Parathyroid adenoma (tissue), 2 donors: ENCODE measurements at regions not wholly inside any gene's neighbourhood (a gene's known extent, or its start where the extent isn't known, plus 50 kb on each side); places are given as distances from the start of the nearest gene placed in this dataset.
"Not testable (repeated sequence)": the region's sequence is repeated elsewhere in the genome, so short reads cannot be mapped to it uniquely, and the experiment has no call there.

Experiments used
- H2AFZ ChIP-seq: fragments of 300-600 bp; sonication (generic); one replicate; pipeline ENCODE4 v1.7.0; 2017; ENCODE audit warnings: antibody characterized with exemption, mild to moderate bottlenecking
- H3K27ac ChIP-seq: fragments of 300-600 bp; sonication (generic); one replicate; pipeline ENCODE4 v1.7.0; 2017
- H3K27me3 ChIP-seq: fragments of 300-600 bp; sonication (generic); one replicate; pipeline ENCODE4 v1.7.0; 2017; ENCODE audit warnings: low read length; ENCODE audit not compliant: control insufficient read depth, insufficient read depth
- H3K36me3 ChIP-seq: fragments of 300-600 bp; sonication (generic); one replicate; pipeline ENCODE4 v1.7.0; 2017; ENCODE audit warnings: low read length; ENCODE audit not compliant: control insufficient read depth, insufficient read depth
- H3K4me1 ChIP-seq: fragments of 300-600 bp; sonication (generic); one replicate; pipeline ENCODE4 v1.7.0; 2017; ENCODE audit warnings: control low read depth
- H3K4me2 ChIP-seq: fragments of 300-600 bp; sonication (generic); one replicate; pipeline ENCODE4 v1.7.0; 2017; ENCODE audit warnings: low read length
- H3K4me3 ChIP-seq: fragments of 300-600 bp; sonication (generic); one replicate; pipeline ENCODE4 v1.7.0; 2017; ENCODE audit warnings: low read depth, low read length
- H3K79me2 ChIP-seq: fragments of 300-600 bp; sonication (generic); one replicate; pipeline ENCODE4 v1.7.0; 2017; ENCODE audit warnings: control low read depth
- H3K9ac ChIP-seq: fragments of 300-600 bp; sonication (generic); one replicate; pipeline ENCODE4 v1.7.0; 2017; ENCODE audit warnings: mild to moderate bottlenecking
- H3K9me3 ChIP-seq: fragments of 300-600 bp; sonication (generic); one replicate; pipeline ENCODE4 v1.7.0; 2017; ENCODE audit warnings: low read length; ENCODE audit not compliant: control insufficient read depth
- CTCF ChIP-seq: fragments of 300-600 bp; sonication (generic); IDR thresholded peaks from one replicate; pipeline ENCODE4 v1.7.0; 2017; ENCODE audit warnings: antibody characterized with exemption, mild to moderate bottlenecking
- donor health status: primary hyperparathyroidism.

- H2AFZ ChIP-seq: no peak overlapping the region
- no peaks in the 10 kb centered on the region for H3K27me3 ChIP-seq
- TF ChIP-seq CTCF: no peak
- no peaks in the 10 kb centered on the region for H3K9me3 ChIP-seq
- no peaks in the 10 kb centered on the region for H3K79me2 ChIP-seq
- no peak overlapping the region for H3K27ac ChIP-seq
- no peak overlapping the region for H3K4me2 ChIP-seq
- H3K4me1 ChIP-seq: no peaks in the 10 kb centered on the region
- no peak overlapping the region for H3K4me3 ChIP-seq
- H3K9ac ChIP-seq: no peak overlapping the region
- no peaks in the 10 kb centered on the region for H3K36me3 ChIP-seq
Observed at GRCh38 chr18:1511619-1512311, 607.1 kb downstream of the ADCYAP1 start.

- Histone ChIP-seq H3K4me1 (no peaks in the 10 kb centered on the region), H2AFZ (no peak overlapping the region), H3K27me3 (no peaks in the 10 kb centered on the region)
Observed at GRCh38 chr18:1513519-1513918, 608.8 kb downstream of the ADCYAP1 start.

GRCh38 chr18:1521588-1522248, 617.0 kb downstream of the ADCYAP1 start:
- not testable (repeated sequence) for H3K36me3 ChIP-seq, H3K4me1 ChIP-seq, H3K27ac ChIP-seq, H3K4me2 ChIP-seq, H3K9me3 ChIP-seq, H3K4me3 ChIP-seq, H3K9ac ChIP-seq, H3K79me2 ChIP-seq, H2AFZ ChIP-seq, H3K27me3 ChIP-seq

More at GRCh38 chr18:1513519-1513918, 608.8 kb downstream of the ADCYAP1 start:
- Histone ChIP-seq H3K4me2 (no peak overlapping the region), H3K27ac (no peak overlapping the region), H3K36me3 (no peaks in the 10 kb centered on the region), H3K79me2 (no peaks in the 10 kb centered on the region), H3K9me3 (no peaks in the 10 kb centered on the region), H3K4me3 (no peak overlapping the region), H3K9ac (no peak overlapping the region)
- TF ChIP-seq CTCF: no peak

DNA sequence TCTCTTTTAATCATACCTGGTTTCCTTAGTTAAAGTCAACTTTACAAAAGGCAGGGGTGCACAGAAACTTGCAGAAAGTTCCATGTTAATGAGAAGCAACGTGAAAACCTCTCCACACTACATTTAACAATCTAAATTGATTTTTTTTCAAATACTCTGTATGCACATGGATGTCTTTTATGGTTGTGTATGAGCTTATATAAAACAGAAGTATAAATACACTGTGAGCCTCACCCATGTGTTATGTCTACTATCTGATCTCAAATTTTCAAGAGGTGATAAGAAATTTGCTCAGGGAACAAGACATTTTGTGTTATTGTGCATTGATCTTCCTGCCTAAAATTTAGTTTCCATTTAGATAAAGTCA, 617.6 kb downstream of the ADCYAP1 start:
- Histone ChIP-seq H3K79me2 (no peaks in the 10 kb centered on the region), H2AFZ (no peak overlapping the region), H3K9me3 (no peaks in the 10 kb centered on the region), H3K9ac (no peak overlapping the region), H3K4me2 (no peak overlapping the region), H3K36me3 (no peaks in the 10 kb centered on the region), H3K27me3 (no peaks in the 10 kb centered on the region), H3K27ac (no peak overlapping the region), H3K4me3 (no peak overlapping the region), H3K4me1 (no peaks in the 10 kb centered on the region)
- no peak for TF ChIP-seq CTCF

DNA sequence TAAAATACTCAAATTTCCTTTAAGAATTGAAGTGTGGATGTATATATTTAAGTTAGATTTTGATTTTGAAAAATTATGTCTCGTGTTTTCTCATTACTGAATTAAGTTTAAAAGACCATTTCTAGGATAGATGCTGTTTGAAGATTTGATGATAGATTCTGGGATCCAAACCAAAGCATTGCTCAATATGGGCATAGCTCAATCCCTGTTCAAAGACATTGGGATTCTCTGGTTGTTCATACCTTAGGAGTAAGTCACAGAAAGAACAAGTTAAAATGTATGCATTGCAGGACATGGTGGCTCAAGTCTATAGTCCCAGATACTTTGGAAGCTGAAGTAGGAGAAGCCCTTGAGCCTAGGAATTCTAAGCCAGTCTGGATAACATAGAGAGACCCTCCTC, 622.3 kb downstream of the ADCYAP1 start:
- H3K79me2 ChIP-seq: no peaks in the 10 kb centered on the region
- H3K4me2 ChIP-seq: no peak overlapping the region
- no peak overlapping the region for H2AFZ ChIP-seq
- H3K36me3 ChIP-seq: no peaks in the 10 kb centered on the region
- TF ChIP-seq CTCF: no peak
- H3K4me3 ChIP-seq: no peak overlapping the region
- no peaks in the 10 kb centered on the region for H3K27me3 ChIP-seq
- H3K9me3 ChIP-seq: no peaks in the 10 kb centered on the region
- no peaks in the 10 kb centered on the region for H3K4me1 ChIP-seq
- no peak overlapping the region for H3K27ac ChIP-seq
- no peak overlapping the region for H3K9ac ChIP-seq
